Mesothelial cell of epicardium (in vitro differentiated cells): ENCODE measurements at regions not wholly inside any gene's neighbourhood (a gene's known extent, or its start where the extent isn't known, plus 50 kb on each side); places are given as distances from the start of the nearest gene placed in this dataset.

Experiments
- DNase-seq, 2 experiments: peaks; one replicate each; pipeline ENCODE4 v3.0.0; 2021; ENCODE audit warnings: low spot score in 2 of 2; ENCODE audit not compliant: unreplicated experiment in 2 of 2
- H3K27ac Mint-ChIP-seq: 2 replicates; pipeline ENCODE4 v1.8.0; 2021; ENCODE audit warnings: mixed read lengths
- H3K27me3 Mint-ChIP-seq: 2 replicates; pipeline ENCODE4 v1.8.0; 2021; ENCODE audit warnings: low read depth, mixed read lengths
- H3K36me3 Mint-ChIP-seq: 2 replicates; pipeline ENCODE4 v1.8.0; 2021; ENCODE audit warnings: mixed read lengths
- H3K4me1 Mint-ChIP-seq: 2 replicates; pipeline ENCODE4 v1.8.0; 2021; ENCODE audit warnings: mixed read lengths
- H3K4me3 Mint-ChIP-seq: 2 replicates; pipeline ENCODE4 v1.8.0; 2021; ENCODE audit warnings: mild to moderate bottlenecking, moderate library complexity, mixed read lengths
- H3K9me3 Mint-ChIP-seq: 2 replicates; pipeline ENCODE4 v1.8.0; 2021; ENCODE audit warnings: mixed read lengths
- TF ChIP-seq, protein P1 (sequence below): fragments of 200-600 bp; sonication (generic); IDR thresholded peaks from one replicate; pipeline ENCODE4 v1.5.0; 2021; ENCODE audit warnings: antibody characterized with exemption; ENCODE audit not compliant: unreplicated experiment

DNA sequence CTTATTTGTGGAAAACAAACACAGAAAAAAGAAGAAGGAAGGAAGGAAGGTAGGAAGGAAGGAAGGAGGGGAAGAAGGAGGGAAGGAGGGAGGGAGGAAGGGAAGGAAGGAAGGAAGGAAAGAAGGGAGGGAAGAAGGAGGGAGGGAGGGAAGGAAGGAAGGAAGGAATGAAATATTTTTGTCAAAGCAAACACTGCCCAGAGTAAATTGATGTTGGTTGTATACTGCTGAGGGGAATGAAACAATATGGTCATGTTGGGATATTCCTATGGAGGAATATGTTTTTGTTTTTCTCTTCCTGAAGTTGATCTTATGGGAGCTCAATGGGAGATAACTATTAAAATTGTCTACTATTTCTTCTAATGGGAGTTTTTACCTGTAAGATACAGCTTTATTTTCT is 717.5 kb upstream of the LRFN5 start:
- DNase-seq = no peak
- Mint-ChIP-seq H3K4me1 (peaks cover 2% of the 10 kb centered on the region), H3K36me3 (no peaks in the 10 kb centered on the region), H3K27me3 (no peaks in the 10 kb centered on the region), H3K4me3 (no peak overlapping the region), H3K9me3 (no peaks in the 10 kb centered on the region), H3K27ac (no peak overlapping the region)
- TF ChIP-seq, protein P1, sequence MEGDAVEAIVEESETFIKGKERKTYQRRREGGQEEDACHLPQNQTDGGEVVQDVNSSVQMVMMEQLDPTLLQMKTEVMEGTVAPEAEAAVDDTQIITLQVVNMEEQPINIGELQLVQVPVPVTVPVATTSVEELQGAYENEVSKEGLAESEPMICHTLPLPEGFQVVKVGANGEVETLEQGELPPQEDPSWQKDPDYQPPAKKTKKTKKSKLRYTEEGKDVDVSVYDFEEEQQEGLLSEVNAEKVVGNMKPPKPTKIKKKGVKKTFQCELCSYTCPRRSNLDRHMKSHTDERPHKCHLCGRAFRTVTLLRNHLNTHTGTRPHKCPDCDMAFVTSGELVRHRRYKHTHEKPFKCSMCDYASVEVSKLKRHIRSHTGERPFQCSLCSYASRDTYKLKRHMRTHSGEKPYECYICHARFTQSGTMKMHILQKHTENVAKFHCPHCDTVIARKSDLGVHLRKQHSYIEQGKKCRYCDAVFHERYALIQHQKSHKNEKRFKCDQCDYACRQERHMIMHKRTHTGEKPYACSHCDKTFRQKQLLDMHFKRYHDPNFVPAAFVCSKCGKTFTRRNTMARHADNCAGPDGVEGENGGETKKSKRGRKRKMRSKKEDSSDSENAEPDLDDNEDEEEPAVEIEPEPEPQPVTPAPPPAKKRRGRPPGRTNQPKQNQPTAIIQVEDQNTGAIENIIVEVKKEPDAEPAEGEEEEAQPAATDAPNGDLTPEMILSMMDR = no peak

DNA sequence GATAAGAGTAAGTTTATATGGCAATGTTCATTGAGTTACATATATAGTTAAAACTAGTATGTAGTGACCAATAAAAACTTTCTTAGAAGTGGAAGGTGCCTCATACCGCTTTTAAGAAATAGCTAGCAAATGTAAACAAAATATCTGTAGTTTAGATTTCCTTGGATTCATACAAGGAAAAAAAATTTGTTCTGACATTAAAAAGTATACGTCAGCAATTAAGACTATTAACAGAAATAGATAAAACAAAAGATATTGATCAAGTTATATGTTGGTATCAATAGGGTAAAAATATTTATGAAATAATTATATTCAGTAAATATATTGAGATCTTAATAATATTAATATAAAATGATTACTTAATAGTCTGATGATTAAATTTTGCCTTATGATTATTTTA is 718.8 kb upstream of the LRFN5 start:
- peaks cover 2% of the 10 kb centered on the region for H3K4me1 Mint-ChIP-seq
- H3K27ac Mint-ChIP-seq = no peak overlapping the region
- H3K4me3 Mint-ChIP-seq = no peak overlapping the region
- H3K9me3 Mint-ChIP-seq = no peaks in the 10 kb centered on the region
- no peak for DNase-seq
- TF ChIP-seq, protein P1 = no peak
- H3K36me3 Mint-ChIP-seq = no peaks in the 10 kb centered on the region
- no peaks in the 10 kb centered on the region for H3K27me3 Mint-ChIP-seq

DNA sequence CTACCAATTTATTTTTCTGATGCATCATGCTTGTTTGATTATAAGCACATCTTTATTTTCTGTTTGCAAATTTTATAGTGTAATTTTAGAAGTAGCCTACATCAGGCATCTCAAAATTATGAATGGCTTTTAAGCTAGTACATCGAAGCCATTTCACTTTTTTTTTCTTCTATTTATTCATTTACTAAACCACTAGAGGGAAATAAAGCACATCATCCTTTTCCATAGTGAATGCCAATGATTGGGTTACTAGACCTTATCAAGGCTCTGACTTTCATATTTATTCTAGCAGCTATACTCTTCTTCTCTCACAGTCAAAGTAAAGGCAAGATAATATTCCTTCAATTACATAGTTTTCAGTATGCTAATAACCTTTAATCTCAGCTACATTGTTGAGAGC is 736.4 kb upstream of the LRFN5 start:
- Mint-ChIP-seq H3K4me1 (no peaks in the 10 kb centered on the region), H3K27ac (no peak overlapping the region), H3K36me3 (peaks cover 2% of the 10 kb centered on the region), H3K4me3 (no peak overlapping the region), H3K9me3 (peaks cover 17% of the 10 kb centered on the region), H3K27me3 (no peaks in the 10 kb centered on the region)
- no peak for DNase-seq
- TF ChIP-seq, protein P1 = no peak

DNA sequence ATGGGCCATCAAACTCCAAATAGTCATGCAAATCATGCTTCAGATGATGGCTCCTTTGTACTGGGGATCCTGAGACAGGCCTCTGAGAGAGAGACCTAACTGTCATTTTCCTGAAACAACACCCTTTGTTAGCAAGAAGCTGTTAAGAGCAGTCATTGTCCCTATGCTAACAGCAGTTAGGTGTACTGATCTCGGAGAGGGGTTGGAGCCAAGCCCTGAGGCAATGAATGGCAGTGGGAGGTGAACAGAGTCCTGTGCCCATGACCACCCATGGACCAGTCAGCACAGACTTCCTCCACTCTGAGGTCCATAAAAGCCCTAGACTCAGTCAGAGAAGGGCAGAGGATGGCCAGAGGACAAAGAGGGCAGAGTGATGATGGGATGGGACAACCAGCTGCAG is 747.6 kb upstream of the LRFN5 start:
- no peaks in the 10 kb centered on the region for H3K27me3 Mint-ChIP-seq
- no peak for DNase-seq

GRCh38 chr14:40855343-40855742 is 751.3 kb upstream of the LRFN5 start:
- no peaks in the 10 kb centered on the region for H3K4me1 Mint-ChIP-seq
- no peak overlapping the region for H3K27ac Mint-ChIP-seq
- no peak overlapping the region for H3K4me3 Mint-ChIP-seq

More for the DNA sequence above, 747.6 kb upstream of the LRFN5 start:
- Mint-ChIP-seq H3K36me3 (no peaks in the 10 kb centered on the region), H3K4me3 (no peak overlapping the region), H3K27ac (no peak overlapping the region), H3K9me3 (peaks cover 21% of the 10 kb centered on the region), H3K4me1 (no peaks in the 10 kb centered on the region)
- TF ChIP-seq, protein P1 = no peak

DNA sequence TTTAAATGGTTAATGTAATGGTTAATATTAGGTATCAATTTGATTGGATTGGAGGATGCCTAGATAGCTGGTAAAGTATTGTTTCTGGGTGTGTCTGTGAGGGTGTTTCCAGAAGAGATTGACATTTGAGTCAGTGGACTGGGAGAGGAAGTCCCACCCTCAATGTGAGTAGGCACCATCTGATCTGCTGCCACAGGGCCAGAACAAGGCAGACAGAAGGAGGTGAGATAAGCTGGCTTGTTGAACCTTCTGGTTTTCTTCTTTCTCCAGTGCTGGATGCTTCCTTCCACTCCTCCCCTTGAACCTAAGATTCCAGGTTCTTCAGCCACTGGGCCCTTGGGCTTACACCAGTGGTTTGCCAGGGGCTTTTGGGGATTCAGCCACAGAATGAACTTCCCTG is 756.5 kb upstream of the LRFN5 start:
- Mint-ChIP-seq H3K36me3 (no peaks in the 10 kb centered on the region), H3K4me3 (no peak overlapping the region), H3K4me1 (no peaks in the 10 kb centered on the region), H3K9me3 (no peaks in the 10 kb centered on the region), H3K27ac (no peak overlapping the region), H3K27me3 (no peaks in the 10 kb centered on the region)
- TF ChIP-seq, protein P1 = no peak
- no peak for DNase-seq

More at GRCh38 chr14:40855343-40855742, 751.3 kb upstream of the LRFN5 start:
- Mint-ChIP-seq H3K9me3 (peaks cover 4% of the 10 kb centered on the region), H3K36me3 (no peaks in the 10 kb centered on the region), H3K27me3 (no peaks in the 10 kb centered on the region)
- no peak for DNase-seq
- TF ChIP-seq, protein P1 = no peak
